Endothelial cell of umbilical vein (primary cell): ENCODE measurements at regions not wholly inside any gene's neighbourhood (a gene's known extent, or its start where the extent isn't known, plus 50 kb on each side); places are given as distances from the start of the nearest gene placed in this dataset.

ENCODE experiments used
- BruUV-seq: library from RNA; stranded (reverse); fragments of 400-500 nt; replicated peaks from 2 replicates; lab custom pipeline; 2021; lab: Mats Ljungman, UMichigan
- CTCF ChIA-PET: fragments of 300-600, 350-600 bp; sonication (Branson Sonifier 250); formaldehyde crosslinking; loops from one replicate; lab custom pipeline; 2021; ENCODE audit warnings: antibody characterized with exemption, inconsistent platforms; lab: Charles Lee
- POLR2A ChIA-PET: fragments of 300-600, 350-600 bp; sonication (Branson Sonifier 250); formaldehyde crosslinking; loops from one replicate; lab custom pipeline; 2021; ENCODE audit warnings: antibody characterized with exemption, inconsistent platforms; lab: Charles Lee
- DNase-seq: peaks from one replicate; pipeline ENCODE4 v3.0.0-alpha.2; 2011; ENCODE audit warnings: low read depth, low spot score
- FAIRE-seq: peaks from 2 replicates; lab custom pipeline; 2011; peaks lifted over from hg19 to GRCh38; lab: Jason Lieb, UNC
- H2AFZ ChIP-seq: 2 replicates; pipeline ENCODE4 v1.6.0; 2012; ENCODE audit warnings: low read depth, low read length, control low read depth, inconsistent platforms
- H3K27ac ChIP-seq: 2 replicates; pipeline ENCODE4 v1.5.1; 2011; ENCODE audit warnings: low read depth, mild to moderate bottlenecking, control low read depth, low read length, moderate library complexity; ENCODE audit not compliant: insufficient read depth
- H3K27me3 ChIP-seq, 2 experiments: 2 replicates each; pipeline versions ENCODE4 v1.6.0 to v1.6.1; 2011; ENCODE audit warnings: low read length in 2 of 2, mixed read lengths in 1 of 2; ENCODE audit not compliant: control insufficient read depth in 2 of 2, insufficient read depth in 2 of 2
- H3K36me3 ChIP-seq, 2 experiments: 2 replicates in 1 of 2; 3 replicates in 1 of 2; pipeline ENCODE4 v1.5.1; 2011; ENCODE audit warnings: low read length in 2 of 2, mild to moderate bottlenecking in 1 of 2, moderate library complexity in 1 of 2; ENCODE audit not compliant: control insufficient read depth in 2 of 2, insufficient read depth in 2 of 2; ENCODE audit errors: extremely low read depth in 1 of 2
- H3K4me1 ChIP-seq: 3 replicates; pipeline ENCODE4 v1.5.1; 2011; ENCODE audit warnings: mild to moderate bottlenecking, low read length; ENCODE audit not compliant: control insufficient read depth, insufficient read depth; ENCODE audit errors: extremely low read depth
- H3K4me2 ChIP-seq: 2 replicates; pipeline ENCODE4 v1.6.1; 2011; ENCODE audit warnings: low read length, control low read depth, mixed read lengths; ENCODE audit not compliant: insufficient read depth
- H3K4me3 ChIP-seq, 3 experiments: fragments of 200-600 bp in 1 of 3; sonication (generic), shearing (Covaris generic) in 1 of 3; replicated peaks in 1 of 3; 2 replicates each; pipeline ENCODE4 v1.5.1; 2011 to 2016; ENCODE audit warnings: control low read depth in 3 of 3, low read length in 3 of 3, mild to moderate bottlenecking in 2 of 3, inconsistent platforms in 1 of 3, low read depth in 1 of 3, moderate library complexity in 1 of 3; ENCODE audit not compliant: insufficient read depth in 1 of 3
- H3K79me2 ChIP-seq: 2 replicates; pipeline ENCODE4 v1.6.0; 2012; ENCODE audit warnings: low read length, inconsistent platforms; ENCODE audit not compliant: control insufficient read depth, insufficient read depth
- H3K9ac ChIP-seq: replicated peaks from 2 replicates; pipeline ENCODE3; 2011; ENCODE audit warnings: low read length, control low read depth; ENCODE audit not compliant: insufficient read depth; ENCODE audit errors: extremely low read depth
- H3K9me1 ChIP-seq: replicated peaks from 3 replicates; pipeline ENCODE4 v1.6.0; 2011; ENCODE audit warnings: mild to moderate bottlenecking, low read length; ENCODE audit not compliant: control insufficient read depth, insufficient read depth; ENCODE audit errors: extremely low read depth
- H3K9me3 ChIP-seq: replicated peaks from 2 replicates; pipeline ENCODE4 v1.5.1; 2012; ENCODE audit warnings: low read length, inconsistent platforms; ENCODE audit not compliant: control insufficient read depth, insufficient read depth
- H4K20me1 ChIP-seq: replicated peaks from 2 replicates; pipeline ENCODE3; 2011; ENCODE audit warnings: mild to moderate bottlenecking, low read length; ENCODE audit not compliant: control insufficient read depth, insufficient read depth; ENCODE audit errors: extremely low read depth
- CTCF ChIP-seq, 2 donors: IDR thresholded peaks; 1 replicate in 1 of 2; 2 replicates in 1 of 2; pipeline ENCODE4 v1.5.1; 2011; ENCODE audit warnings: low read length in 2 of 2, mild to moderate bottlenecking in 2 of 2, moderate library complexity in 2 of 2, control low read depth in 1 of 2, inconsistent platforms in 1 of 2, low read depth in 1 of 2; ENCODE audit not compliant: insufficient read depth in 1 of 2; ENCODE audit errors: extremely low read depth in 1 of 2
- EZH2 ChIP-seq: IDR thresholded peaks from 2 replicates; pipeline ENCODE4 v1.6.1; 2012; ENCODE audit warnings: borderline replicate concordance, low read depth, mild to moderate bottlenecking, moderate library complexity, low read length, inconsistent platforms; ENCODE audit not compliant: severe bottlenecking
- FOS ChIP-seq: IDR thresholded peaks from 2 replicates; pipeline ENCODE4 v1.6.1; 2011; ENCODE audit warnings: mild to moderate bottlenecking, low read length, moderate library complexity, borderline replicate concordance; ENCODE audit not compliant: insufficient read depth
- GATA2 ChIP-seq: IDR thresholded peaks from 2 replicates; pipeline ENCODE4 v1.7.0; 2011; ENCODE audit warnings: low read depth, mild to moderate bottlenecking, moderate library complexity, mixed read lengths, low read length; ENCODE audit not compliant: insufficient read length, insufficient read depth
- JUN ChIP-seq: IDR thresholded peaks from 2 replicates; pipeline ENCODE4 v1.6.1; 2011; ENCODE audit warnings: borderline replicate concordance, low read depth; ENCODE audit not compliant: insufficient read length, insufficient read depth
- MAX ChIP-seq: IDR thresholded peaks from 2 replicates; pipeline ENCODE4 v1.6.1; 2011; ENCODE audit not compliant: insufficient read depth, insufficient read length
- MYC ChIP-seq: IDR thresholded peaks from one replicate; pipeline ENCODE4 v1.6.1; 2011; ENCODE audit warnings: mild to moderate bottlenecking, low read depth, low read length
- POLR2AphosphoS5 ChIP-seq: IDR thresholded peaks from 2 replicates; pipeline ENCODE4 v1.6.1; 2012; ENCODE audit warnings: low read depth, mild to moderate bottlenecking, control low read depth, low read length, moderate library complexity; ENCODE audit not compliant: insufficient read depth
- dilution Hi-C: fragments of 300-500 bp; cut with MboI; formaldehyde crosslinking; loops from one replicate; pipeline ENCODE4 v1.15.0; 2019; ENCODE audit warnings: low sequenced_read_pairs; ENCODE audit not compliant: extremely low pct_ligation_motif_present
- intact Hi-C: fragments of 100-400 bp; cut with micrococcal nuclease; formaldehyde crosslinking; loops from one replicate; pipeline ENCODE4 v1.10.0; 2022

DNA sequence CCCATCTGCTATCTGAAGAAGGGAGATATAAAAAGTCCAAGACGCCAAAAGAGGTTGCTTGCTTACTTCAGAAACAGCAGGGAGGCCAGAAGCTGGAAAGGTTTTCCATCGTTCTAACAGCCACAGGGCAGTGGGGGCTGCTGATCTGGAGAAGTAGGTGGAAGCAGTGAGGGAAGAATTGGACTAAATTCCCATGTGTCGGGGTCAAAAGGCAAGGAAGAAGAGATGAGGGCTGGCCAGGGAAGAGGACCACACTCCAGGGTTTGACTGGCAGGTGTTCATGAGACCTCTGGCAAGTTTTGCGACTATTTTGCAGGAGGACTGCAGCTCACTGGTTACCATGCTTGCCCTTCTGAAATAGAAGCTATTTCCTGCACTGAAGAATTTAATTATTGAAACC, 91.0 kb downstream of the SCG2 start:
- dilution Hi-C loops: no loop called here
- intact Hi-C loops: no loop called here
- Histone ChIP-seq H3K9ac (no peak overlapping the region), H3K4me2 (no peak overlapping the region), H3K4me3 (no peak overlapping the region), H3K9me1 (no peaks in the 10 kb centered on the region), H2AFZ (no peak overlapping the region), H3K79me2 (no peaks in the 10 kb centered on the region), H3K36me3 (no peaks in the 10 kb centered on the region), H3K4me1 (no peaks in the 10 kb centered on the region), H3K27ac (no peak overlapping the region), H3K27me3 (no peaks in the 10 kb centered on the region), H4K20me1 (no peaks in the 10 kb centered on the region), H3K9me3 (no peaks in the 10 kb centered on the region)
- no peak for FAIRE-seq
- no peak for DNase-seq
- TF ChIP-seq JUN (no peak), MYC (no peak), FOS (no peak), GATA2 (no peak), POLR2AphosphoS5 (no peak), EZH2 (no peak), MAX (no peak), CTCF (IDR thresholded peaks at IDR 0.05; ENCODE audit: extremely low read depth in 1 of 2, insufficient read depth in 1 of 2, low read depth in 1 of 2, low read length in 2 of 2) (no peak)
- ChIA-PET CTCF (no interaction called here), POLR2A (no interaction called here)
- no TSS peak for BruUV-seq
